ENCODE measurements at regions not wholly inside any gene's neighbourhood (a gene's known extent, or its start where the extent isn't known, plus 50 kb on each side); places are given as distances from the start of the nearest gene placed in this dataset.

DNA sequence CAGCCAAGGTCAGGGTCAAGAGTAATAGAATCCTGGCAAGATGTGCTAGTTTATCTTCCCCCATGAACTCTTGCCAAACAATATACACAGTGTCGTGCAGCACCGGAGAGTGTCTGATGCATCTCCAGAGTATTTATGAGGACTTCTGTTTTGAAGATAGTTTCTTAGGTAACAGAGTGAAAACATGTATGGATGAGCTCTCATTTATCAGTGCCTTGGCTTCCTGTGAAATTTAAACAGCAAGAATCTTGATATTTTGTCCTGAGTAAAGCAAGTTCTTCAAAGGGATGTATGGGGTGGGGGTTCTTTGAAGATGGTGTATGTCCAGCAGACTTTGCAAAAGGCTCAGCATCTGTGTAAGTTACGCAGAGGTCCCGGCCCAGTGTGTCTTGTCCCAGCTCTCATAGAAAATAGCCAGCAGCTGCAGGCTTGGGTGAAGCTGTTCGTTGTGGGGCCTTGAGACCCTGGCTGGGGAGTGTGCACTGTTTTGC is 361.0 kb upstream of the NT5C1B start (continued):
- TF ChIP-seq E2F6 (IDR thresholded peaks at IDR 0.05; ENCODE audit: borderline replicate concordance in 1 of 2, extremely low read depth in 1 of 2, insufficient read depth in 1 of 2, insufficient read length in 1 of 2, low read depth in 1 of 2, low read length in 1 of 2, poor library complexity in 1 of 2, severe bottlenecking in 1 of 2): no peak

DNA sequence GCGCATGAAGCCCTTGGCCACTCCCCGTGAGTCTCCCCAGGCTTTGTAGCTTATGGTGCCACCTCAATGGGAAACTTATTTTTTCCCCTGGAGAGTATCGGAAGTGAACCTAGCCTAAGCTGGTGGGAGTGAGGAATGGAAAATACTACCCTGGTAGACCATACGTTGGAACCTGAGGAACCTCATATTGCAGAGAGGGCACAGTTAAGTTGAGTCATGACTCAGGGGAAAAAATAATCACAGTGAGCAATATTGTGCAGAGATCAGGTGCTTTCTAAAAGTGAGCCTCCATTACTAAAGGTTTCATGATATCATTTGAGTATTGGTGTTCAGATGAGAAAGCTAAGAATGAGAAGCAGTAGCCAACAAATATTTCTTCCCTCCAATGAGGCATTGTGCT is 360.5 kb upstream of the NT5C1B start:
- H2AFZ ChIP-seq (ENCODE audit: low read depth, low read length): no peak overlapping the region
- ATAC-seq: no peak
- H3K9ac ChIP-seq (ENCODE audit: insufficient read depth in 1 of 2, low read depth in 2 of 2, low read length in 2 of 2): no peak overlapping the region
- H3K27ac ChIP-seq (ENCODE audit: extremely low read depth, low read depth, low read length): no peak overlapping the region
- in situ Hi-C loops (cut with MboI): no loop called here
- no peaks in the 10 kb centered on the region for H3K79me2 ChIP-seq (ENCODE audit: control insufficient read depth, insufficient read depth, low read length)
- H3K4me2 ChIP-seq (ENCODE audit: insufficient read depth, low read length): no peak overlapping the region
- H3K4me3 ChIP-seq: no peak overlapping the region
- no peaks in the 10 kb centered on the region for H3K36me3 ChIP-seq (ENCODE audit: control insufficient read depth, insufficient read depth, low read length)
- no TSS peak for BruUV-seq (replicated peaks)
- no peaks in the 10 kb centered on the region for H3K27me3 ChIP-seq (ENCODE audit: control insufficient read depth in 2 of 2, insufficient read depth in 2 of 2, low read length in 2 of 2)
- no peaks in the 10 kb centered on the region for H3K9me3 ChIP-seq (replicated peaks; ENCODE audit: control insufficient read depth, insufficient read depth, low read depth, low read length)
- TF ChIP-seq ARNT (IDR thresholded peaks at IDR 0.05): no peak
- no peaks in the 10 kb centered on the region for H4K20me1 ChIP-seq (replicated peaks; ENCODE audit: control insufficient read depth, insufficient read depth, low read length)
- intact Hi-C loops (cut with micrococcal nuclease): no loop called here
- FAIRE-seq: no peak
- 0% methylated on average over 4 of the region's 4 CpGs for WGBS (ENCODE audit: insufficient coverage, low coverage, missing lambda C conversion rate)
- H3K9me1 ChIP-seq (ENCODE audit: control insufficient read depth, insufficient read depth, low read length): no peaks in the 10 kb centered on the region
- ChIA-PET CTCF (ENCODE audit: low intra/inter-chr PET ratio) (no interaction called here), POLR2A (interaction anchor here (0.8 to 1.3 kb wide), 2 partner anchors 18 to 32 kb away, joined by 3 to 5 read pairs; no protein-coding TSS in a partner anchor)
- no peaks in the 10 kb centered on the region for H3K4me1 ChIP-seq (replicated peaks in 1 of 2; ENCODE audit: control insufficient read depth in 2 of 2, insufficient read depth in 2 of 2, low read length in 2 of 2)
- DNase-seq (ENCODE audit: extremely low read depth in 1 of 4, low spot score in 3 of 4): no peak

DNA sequence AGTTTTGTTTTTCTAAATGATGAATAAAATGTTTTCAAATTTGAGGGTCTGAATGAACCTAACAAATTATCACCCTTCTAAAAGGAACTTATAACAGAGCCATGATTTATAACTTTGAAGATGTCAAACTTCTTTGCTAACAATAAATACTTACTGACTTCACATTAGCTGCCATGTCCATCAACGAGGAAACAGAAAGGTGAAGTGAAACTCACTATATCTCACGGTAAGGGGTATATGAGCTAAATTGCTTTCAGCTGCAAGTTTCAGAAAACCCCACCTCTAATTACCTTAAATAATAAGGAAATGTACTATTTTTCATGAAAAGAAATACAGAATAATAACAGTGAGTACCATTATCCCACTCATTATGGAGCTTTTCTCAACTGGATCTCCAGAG is 350.8 kb upstream of the NT5C1B start:
- ChIA-PET CTCF (ENCODE audit: low intra/inter-chr PET ratio) (no interaction called here), POLR2A (no interaction called here)
- H4K20me1 ChIP-seq (replicated peaks; ENCODE audit: control insufficient read depth, insufficient read depth, low read length): no peaks in the 10 kb centered on the region
- TF ChIP-seq ZNF707 (CRISPR knock-in tag; conservative IDR thresholded peaks at IDR 0.05) (no peak), MTF1 (CRISPR knock-in tag; IDR thresholded peaks at IDR 0.05; ENCODE audit: borderline replicate concordance) (no peak), PCBP1 (IDR thresholded peaks at IDR 0.05; ENCODE audit: low read depth, low read length, poor library complexity, severe bottlenecking) (no peak), ASH1L (IDR thresholded peaks at IDR 0.05; ENCODE audit: borderline replicate concordance, low read depth, partially characterized antibody) (no peak), TCF3 (CRISPR knock-in tag; IDR thresholded peaks at IDR 0.05) (no peak), MTA1 (IDR thresholded peaks at IDR 0.05; ENCODE audit: borderline replicate concordance) (no peak), HNRNPLL (IDR thresholded peaks at IDR 0.05; ENCODE audit: low read depth, low read length, poor library complexity, severe bottlenecking) (no peak), THRAP3 (IDR thresholded peaks at IDR 0.05; ENCODE audit: borderline replicate concordance) (no peak), ZNF699 (CRISPR knock-in tag; IDR thresholded peaks at IDR 0.05; ENCODE audit: insufficient replicate concordance) (no peak), MECOM (CRISPR knock-in tag; IDR thresholded peaks at IDR 0.05) (no peak)
- no peak overlapping the region for H3K27ac ChIP-seq (ENCODE audit: extremely low read depth, low read depth, low read length)
- H3K9ac ChIP-seq (ENCODE audit: insufficient read depth in 1 of 2, low read depth in 2 of 2, low read length in 2 of 2): no peak overlapping the region
- WGBS (ENCODE audit: insufficient coverage, low coverage, missing lambda C conversion rate): 0% methylated on average over 2 of the region's 2 CpGs
- no peak overlapping the region for H3K4me2 ChIP-seq (ENCODE audit: insufficient read depth, low read length)
- FAIRE-seq (no peak), ATAC-seq (no peak), DNase-seq (ENCODE audit: extremely low read depth in 1 of 4, low spot score in 3 of 4) (no peak)
- no peaks in the 10 kb centered on the region for H3K27me3 ChIP-seq (ENCODE audit: control insufficient read depth in 2 of 2, insufficient read depth in 2 of 2, low read length in 2 of 2)
- intact Hi-C loops (cut with micrococcal nuclease): no loop called here
- H3K4me1 ChIP-seq (replicated peaks in 1 of 2; ENCODE audit: control insufficient read depth in 2 of 2, insufficient read depth in 2 of 2, low read length in 2 of 2): no peaks in the 10 kb centered on the region
- H3K36me3 ChIP-seq (ENCODE audit: control insufficient read depth, insufficient read depth, low read length): no peaks in the 10 kb centered on the region
- no peak overlapping the region for H2AFZ ChIP-seq (ENCODE audit: low read depth, low read length)
- no peaks in the 10 kb centered on the region for H3K79me2 ChIP-seq (ENCODE audit: control insufficient read depth, insufficient read depth, low read length)
- no peak overlapping the region for H3K4me3 ChIP-seq
- in situ Hi-C loops (cut with MboI): no loop called here
- BruUV-seq (replicated peaks): no TSS peak
- H3K9me1 ChIP-seq (ENCODE audit: control insufficient read depth, insufficient read depth, low read length): no peaks in the 10 kb centered on the region
- H3K9me3 ChIP-seq (replicated peaks; ENCODE audit: control insufficient read depth, insufficient read depth, low read depth, low read length): no peaks in the 10 kb centered on the region
